GM21526 (cell line): ENCODE measurements at regions not wholly inside any gene's neighbourhood (a gene's known extent, or its start where the extent isn't known, plus 50 kb on each side); places are given as distances from the start of the nearest gene placed in this dataset.
"Not testable (repeated sequence)": the region's sequence is repeated elsewhere in the genome, so short reads cannot be mapped to it uniquely, and the experiment has no call there.

Experiments
- ATAC-seq: cut with Tn5 transposase; IDR thresholded peaks from one replicate; pipeline ENCODE4 v1.9.1; 2021; ENCODE audit warnings: moderate library complexity; ENCODE audit not compliant: unreplicated experiment, low FRiP score

DNA sequence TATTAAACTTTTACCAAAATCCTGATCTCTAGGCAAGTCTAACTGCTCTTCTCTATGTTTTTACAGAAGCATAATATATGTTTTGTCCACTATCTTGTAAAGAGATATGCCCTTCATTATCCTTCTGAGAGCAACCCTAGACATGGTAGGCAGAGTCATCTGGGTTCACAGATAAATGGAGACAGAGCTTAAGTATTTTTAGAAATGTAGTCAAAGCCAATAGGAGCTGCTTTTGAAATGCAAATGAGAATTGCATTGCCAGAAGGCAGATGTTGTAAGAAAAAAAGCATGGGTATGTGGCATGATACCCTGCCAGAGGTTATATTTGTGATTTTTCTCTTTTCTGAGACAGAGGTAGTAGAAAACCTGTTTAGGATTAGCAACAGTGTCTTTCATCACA is 964.8 kb downstream of the SORCS3 start:
- ATAC-seq = no peak

DNA sequence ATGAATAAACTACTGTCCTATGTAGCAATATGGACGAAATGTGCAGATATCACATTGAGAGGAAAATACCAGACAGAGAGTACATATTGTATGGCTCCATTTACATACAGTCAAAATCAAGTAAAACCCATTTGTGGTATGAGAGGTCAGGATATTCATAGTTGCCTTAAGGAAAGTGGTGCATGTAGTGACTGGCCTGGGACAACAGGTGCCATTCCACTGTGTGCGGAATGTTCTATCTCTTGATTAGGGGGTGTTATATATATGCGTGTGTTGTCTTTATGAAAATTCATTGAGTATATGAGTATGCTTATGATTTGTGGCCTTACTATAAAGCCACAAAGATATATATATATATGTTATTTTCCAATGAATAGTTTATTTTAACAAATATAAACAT is 964.0 kb downstream of the SORCS3 start:
- ATAC-seq = no peak

DNA sequence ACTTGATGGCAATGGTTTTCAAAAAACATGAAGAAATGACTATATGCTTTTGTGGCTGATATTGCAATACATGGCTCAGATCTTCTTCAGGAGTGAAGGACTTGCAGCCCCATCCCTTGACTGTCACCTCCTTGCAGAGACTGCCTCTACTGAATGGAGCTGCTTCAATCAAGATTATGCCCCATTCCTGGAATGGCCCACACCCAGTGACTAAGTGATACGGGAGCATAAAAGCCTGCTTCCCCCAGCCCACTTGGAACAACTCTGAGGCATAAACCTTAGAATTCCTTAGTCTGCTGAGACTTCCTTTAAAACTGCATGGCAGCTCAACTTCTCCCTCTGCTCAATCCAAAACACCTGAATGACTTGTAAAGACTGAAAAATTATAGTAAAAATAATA is 957.1 kb downstream of the SORCS3 start:
- no peak for ATAC-seq

DNA sequence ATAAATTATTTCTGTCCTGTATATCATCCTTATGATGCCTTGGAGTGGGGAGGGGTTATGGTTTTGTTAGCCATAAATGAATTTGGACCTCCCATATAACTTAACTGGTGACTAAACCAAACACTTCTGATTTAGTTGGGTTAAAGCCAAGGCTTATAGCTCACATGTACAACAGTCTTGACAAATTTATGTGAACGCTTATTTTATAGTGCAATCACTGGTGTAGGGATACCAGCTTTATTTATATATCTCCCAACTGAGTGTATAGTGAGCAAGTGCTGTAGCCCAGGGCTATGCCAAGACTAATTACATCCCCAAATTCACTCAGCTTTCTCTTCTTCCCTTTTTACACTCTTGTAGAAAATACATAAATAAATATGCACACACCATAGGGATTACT is 956.2 kb downstream of the SORCS3 start:
- ATAC-seq = no peak

DNA sequence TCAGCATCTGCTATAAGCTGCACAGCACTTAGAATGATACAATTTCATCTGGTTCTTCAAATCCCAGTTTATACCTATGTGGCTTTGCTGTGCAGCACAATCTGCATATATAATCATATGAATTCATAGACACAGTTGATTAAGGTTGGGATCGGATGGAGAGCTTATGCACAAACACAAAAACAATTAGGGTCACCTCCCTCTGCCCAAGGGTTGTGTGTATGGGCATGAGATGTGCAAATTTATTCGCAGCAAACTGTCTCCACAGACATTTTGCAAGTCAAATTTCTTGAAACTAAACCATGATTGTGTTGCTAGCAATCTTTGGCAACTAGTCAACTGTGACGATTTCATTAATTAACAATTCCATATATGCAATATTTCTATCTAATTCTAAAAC is 955.7 kb downstream of the SORCS3 start:
- ATAC-seq = no peak

DNA sequence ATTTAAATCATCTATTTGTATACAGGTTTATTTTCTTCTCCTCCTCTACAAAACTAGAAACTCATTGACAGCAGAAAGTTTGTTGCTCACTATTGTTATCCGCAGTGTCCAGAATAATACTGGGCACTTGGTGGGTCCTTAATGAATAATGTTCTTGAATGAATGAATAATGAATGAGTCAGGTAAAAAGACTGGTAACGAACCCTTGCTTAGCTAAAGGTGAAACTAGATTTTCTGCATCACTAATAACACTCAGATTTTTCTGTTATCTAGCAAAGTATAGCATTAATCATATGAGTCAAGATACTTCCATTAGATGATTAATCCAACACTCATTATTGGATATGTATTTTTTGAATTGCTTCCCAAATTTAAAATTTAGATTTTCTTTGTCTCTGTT is 953.2 kb downstream of the SORCS3 start:
- no peak for ATAC-seq

DNA sequence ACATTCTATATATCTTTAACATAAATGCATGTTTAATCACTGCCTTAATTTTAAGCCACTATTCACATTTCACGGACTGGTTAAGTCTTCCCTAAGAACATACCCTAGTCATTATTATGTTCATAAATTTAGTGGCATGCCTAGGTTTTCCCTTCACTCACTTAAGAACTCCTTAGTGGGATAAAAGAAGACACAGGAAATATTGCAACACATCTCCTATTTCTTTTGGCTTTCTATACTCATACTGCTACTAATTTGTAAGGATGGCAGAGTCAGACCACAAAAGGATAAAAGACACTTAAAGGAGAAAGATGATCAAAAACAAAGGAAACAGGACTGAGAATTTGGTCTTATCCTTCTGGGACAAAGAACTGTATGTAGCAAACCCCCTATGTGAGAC is 951.4 kb downstream of the SORCS3 start:
- ATAC-seq = no peak

DNA sequence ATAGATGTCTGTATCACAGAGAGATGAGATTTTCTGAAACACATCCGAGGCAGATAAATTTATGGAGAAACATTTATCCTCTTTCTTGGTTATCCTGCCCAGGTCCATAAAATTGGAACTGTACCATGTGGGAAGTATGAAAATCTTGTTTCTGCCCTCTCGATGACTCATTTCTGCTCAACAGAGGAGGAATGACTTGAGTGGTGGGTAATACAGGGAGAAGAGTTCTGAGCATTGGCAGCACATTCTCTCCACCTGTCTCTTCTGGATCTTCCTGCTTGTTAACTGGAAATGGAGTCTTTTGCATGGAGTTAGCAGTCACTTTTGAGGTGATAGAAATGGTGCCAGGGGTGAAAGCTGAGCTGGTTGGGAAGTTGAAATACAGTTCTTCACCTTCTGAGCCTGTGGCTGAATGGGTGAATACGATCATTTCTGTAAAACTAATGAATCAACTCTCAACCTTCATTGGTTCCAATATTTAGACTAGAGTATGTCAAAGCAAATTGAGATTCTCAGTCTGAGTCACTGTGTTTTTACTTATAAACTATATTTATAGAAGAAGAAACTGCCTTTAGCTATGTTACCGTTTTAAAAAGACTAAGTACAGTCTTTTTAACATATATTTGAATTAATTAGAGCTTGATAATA is 945.5 kb downstream of the SORCS3 start:
- ATAC-seq = no peak

DNA sequence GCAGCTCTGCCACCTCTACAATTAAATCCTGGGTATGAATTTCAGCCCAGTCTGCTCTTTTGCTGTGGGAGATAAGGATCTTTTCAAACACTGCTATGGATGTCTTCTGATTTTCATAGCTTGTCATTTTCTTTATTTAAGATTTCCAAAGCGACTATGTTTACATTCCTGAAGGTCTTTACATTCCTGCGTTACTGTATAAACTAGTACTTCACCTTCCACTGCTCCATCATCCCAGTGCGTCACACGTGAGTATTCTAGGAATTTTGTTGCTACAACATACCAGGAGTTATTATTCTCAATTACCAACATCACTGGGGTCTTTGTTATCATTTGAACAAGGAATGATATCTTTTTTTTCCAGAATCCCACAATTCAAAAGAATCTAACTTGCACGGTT is 944.7 kb downstream of the SORCS3 start:
- ATAC-seq = no peak

DNA sequence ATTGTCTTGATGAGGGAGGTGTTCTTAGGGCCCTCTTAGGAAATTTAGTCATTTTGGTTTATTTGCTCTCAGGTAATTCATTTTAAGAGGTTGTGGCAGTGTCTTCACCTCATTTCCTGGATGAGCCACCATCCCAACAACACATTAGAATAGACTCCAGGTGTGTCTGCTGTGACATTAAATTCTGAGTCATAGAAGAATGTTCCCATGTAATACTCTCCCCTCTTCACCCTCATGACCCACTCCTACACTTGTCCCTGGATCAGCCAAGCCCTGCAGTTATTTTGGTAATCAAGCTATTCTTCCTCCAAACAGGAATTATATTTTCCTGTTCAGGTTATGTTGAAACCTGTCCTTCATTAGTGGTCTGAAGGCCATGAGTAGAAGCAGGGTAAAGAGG is 944.1 kb downstream of the SORCS3 start:
- ATAC-seq = no peak

DNA sequence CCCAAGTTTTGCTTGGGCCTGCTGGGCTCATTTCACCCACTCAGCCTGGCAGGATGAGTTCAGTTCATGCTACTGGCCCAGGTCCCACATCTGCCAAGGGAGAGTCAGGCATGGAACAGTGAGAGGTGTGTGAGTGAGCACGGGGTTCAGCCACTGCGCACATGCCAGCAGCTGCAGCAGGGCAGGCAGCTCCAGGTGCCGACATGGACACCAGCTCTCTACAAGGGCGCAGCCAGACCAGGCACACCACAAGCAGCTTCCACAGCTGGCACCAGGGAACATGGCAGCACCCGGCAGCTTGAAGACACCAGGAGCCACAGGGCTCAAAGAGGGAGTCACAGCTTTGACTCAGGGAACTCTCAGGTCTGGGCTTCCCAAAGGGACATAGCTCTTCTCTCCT is 938.0 kb downstream of the SORCS3 start:
- ATAC-seq = no peak

DNA sequence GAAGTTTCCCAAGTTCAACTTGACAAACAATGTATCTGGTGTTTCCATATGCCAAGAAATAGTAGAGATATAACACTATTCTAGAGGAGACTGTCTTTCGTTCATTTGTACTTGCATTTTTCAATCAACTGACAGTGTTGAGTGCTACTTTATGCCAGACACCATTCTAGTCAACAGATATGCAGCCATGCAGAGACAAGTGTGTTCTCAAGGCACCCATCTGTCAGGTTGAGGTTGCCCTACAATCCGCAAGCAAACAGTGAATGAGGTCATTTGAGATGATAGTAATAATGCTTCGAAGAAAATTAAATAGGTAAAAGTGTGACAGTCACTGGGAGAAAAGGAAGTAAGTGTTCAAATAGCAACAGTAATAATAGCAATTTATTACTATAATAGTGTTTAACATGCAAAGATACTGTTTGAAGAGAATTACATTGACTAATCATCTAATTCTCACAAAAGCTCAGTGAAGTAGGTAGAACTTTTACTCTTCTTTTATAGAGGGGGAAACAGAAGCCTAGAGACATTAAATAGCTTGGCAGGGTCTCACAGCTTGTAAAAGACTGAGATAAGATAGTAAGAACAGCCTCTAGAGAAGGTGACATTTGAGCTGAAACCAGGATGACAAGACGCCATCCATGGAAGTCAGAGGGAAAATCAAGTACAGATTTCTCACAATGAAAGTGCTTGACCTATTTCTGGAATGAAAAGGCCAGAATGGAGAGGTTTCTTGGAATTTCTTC is 936.9 kb downstream of the SORCS3 start:
- no peak for ATAC-seq

DNA sequence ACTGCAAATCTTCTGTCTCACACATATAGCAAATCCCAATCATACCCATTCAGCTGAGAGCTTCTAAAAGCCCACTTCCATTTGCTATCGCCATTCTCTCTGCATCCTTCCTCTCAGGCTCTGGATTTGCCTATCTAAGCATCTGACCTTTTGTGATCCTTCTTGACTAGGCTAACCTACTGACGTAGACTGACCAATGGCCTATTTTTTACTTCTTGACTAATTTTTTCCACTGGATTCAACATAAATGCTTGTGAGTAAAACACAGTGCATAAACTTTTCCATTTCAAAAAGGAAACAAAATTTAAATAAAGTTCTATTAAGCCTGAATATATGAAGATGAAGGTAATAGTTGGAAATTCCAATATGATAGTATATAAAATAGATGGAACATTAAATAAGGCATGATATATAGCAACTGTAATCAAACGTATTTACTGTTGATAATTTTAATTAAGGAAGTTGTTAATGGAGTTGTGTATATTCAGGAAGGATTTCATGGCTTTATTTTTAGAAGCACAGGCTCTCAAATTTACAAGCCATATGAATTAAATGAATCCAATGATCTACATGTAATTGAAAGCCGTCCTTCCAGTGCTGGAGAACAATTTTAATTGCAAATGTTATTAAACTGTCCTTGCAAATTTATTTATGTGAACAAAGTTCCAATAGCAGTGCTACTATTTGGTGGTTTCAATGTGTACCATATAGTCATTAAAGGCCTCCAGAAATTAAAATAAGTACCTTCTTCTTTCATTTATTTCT is 918.4 kb downstream of the SORCS3 start:
- no peak for ATAC-seq

DNA sequence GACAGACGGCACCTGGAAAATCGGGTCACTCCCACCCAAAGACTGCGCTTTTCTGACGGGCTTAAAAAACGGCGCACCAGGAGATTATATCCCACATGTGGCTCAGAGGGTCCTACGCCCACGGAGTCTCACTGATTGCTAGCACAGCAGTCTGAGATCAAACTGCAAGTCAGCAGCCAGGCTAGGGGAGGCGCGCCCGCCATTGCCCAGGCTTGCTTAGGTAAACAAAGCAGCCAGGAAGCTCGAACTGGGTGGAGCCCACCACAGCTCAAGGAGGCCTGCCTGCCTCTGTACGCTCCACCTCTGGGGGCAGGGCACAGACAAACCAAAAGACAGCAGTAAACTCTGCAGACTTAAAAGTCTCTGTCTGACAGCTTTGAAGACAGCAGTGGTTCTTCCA is 909.4 kb downstream of the SORCS3 start:
- not testable (repeated sequence) for ATAC-seq

DNA sequence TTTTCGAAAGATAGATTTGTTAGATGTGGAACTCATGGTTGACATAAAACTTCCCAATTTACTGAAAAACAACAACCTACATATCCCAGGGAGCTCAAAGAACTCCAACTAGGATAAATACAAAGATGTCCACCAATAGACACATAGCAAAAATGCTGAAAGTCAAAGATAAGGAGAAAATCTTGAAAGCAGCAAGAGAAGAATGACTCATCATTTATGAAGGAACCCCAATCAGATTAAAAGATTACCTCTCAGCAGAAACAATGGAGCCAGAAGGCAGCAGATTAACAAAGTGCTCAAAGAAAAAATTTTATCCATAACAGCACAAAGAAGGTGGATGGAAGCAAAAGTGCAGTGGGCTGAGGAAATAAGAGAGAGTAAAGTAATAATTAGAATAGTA is 908.6 kb downstream of the SORCS3 start:
- no peak for ATAC-seq

DNA sequence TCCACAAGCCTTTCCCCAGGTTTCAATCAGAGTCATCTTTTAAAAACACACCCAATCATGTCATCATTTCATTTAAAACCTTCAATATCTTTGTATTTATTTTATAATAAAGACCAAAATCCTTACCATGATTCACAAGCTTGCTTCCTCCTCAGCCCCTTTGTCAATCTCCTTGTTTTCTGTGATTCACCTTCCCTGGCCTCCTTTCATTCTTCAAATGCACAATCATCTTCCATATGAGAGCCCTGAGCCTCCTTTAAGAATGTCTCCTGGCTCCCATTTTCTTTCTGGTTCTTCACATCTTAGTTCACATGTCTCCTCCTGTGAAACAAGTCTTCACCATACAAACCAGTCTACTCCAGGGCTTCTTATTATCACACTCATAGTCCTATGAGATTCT is 904.0 kb downstream of the SORCS3 start:
- no peak for ATAC-seq

DNA sequence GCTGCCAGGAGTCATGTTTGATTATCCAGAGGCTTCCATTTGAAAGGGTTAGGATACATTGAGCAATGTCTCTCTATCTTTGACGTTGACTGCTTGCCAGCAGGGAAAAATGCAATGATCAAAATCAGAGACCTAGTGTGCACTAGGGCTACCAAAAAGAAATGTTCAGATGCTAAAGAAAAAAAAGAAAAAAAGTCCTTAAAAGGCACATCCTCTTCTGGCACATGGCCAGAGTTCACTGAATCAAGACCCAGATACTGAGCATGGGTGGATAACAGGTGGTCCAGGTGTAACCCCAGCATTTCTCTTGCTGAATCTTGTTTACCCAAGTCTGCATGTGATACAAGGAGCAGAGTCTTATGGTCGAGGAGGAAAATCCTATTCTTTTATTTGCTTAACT is 899.3 kb downstream of the SORCS3 start:
- ATAC-seq = no peak

DNA sequence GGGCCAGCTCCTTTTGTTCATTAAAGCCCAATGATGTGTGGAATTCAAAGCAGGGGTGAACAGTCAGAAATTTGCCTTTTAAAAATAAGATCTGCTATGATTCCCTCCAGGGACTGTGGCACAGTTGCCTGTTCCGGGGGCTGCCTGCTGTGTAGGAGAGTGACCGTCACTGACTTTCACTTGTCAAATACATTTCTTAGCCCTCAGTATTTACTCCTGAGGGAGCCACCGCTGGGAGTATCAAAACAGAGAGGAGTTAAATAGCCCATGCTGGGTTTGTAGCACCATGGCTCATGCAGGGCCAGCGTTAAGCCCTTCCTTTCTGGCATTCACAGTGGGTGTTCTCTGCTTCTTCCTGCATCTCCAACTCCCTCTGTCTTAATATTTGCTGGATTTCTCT is 897.8 kb downstream of the SORCS3 start:
- ATAC-seq = no peak

DNA sequence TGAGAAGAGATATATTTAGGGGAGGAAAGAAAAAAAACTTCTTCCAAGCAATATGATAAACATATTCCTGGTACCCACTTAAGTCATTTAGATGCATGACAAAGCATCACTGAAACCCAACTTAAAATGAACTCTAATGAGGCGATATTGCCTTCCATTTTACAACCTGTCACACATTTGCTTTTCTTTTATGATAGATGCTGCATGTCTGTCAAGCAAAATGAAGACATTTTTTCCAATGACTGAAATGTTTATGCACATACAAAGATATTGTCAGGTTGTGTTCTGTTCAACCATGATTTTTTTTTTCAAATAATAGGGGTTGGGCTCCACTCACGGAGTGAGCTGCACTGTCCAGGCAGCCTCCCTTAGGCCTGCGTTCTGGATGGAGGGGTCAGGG is 894.4 kb downstream of the SORCS3 start:
- no peak for ATAC-seq

DNA sequence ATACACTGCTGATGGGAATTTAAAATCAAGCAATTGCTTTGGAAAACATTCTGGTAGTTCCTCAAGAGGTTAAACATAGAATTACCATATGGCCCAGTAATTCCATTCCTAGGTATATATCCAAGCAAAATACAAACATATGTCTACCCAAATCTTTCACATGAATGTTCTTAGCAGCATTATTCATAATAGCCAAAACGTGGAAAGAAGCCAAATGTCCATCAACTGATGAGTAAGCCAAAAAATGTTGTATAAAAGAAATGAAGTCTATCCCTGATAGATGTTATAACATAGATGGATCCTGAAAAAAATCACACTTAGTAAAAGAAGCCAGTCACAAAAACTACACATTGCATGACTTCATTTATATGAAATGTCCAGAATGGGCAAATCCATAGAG is 893.0 kb downstream of the SORCS3 start:
- no peak for ATAC-seq

DNA sequence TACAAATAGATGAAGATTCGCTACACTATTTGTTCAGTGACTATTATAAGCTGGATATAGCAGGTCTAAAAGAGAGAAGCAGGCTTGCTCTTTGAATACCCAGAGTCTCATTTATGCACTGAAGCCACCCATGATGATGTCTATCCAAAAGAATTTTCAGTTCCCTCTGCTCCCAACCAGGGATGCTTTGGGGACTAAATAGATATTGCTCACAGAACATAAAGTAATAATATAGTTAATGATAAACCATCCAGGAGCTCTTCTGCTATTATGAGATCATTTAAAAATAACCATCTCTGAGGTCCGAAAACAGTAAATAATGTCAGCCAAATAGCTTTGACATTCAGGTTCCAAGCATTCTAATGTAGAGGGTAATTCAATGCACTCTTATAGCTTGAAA is 875.4 kb downstream of the SORCS3 start:
- no peak for ATAC-seq

DNA sequence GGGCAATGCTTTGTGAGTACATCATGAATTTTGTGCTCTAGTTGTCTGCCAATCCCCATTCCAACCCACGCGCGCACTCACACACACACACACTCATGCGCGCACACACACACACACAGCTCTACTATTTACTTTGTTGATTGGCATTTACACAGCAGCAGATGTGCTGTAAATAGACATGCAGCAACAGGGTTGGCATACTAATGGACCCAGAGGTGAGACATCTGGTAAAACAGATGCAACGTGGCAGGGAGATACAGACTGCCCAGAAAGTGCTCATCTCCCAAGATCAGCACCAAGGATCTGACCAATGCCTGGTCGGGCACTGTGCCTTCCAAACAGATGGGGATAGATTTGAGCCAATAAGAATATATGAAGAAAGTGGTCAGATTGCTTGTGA is 873.0 kb downstream of the SORCS3 start:
- ATAC-seq = no peak
